ENCODE measurements at regions not wholly inside any gene's neighbourhood (a gene's known extent, or its start where the extent isn't known, plus 50 kb on each side); places are given as distances from the start of the nearest gene placed in this dataset.

DNA sequence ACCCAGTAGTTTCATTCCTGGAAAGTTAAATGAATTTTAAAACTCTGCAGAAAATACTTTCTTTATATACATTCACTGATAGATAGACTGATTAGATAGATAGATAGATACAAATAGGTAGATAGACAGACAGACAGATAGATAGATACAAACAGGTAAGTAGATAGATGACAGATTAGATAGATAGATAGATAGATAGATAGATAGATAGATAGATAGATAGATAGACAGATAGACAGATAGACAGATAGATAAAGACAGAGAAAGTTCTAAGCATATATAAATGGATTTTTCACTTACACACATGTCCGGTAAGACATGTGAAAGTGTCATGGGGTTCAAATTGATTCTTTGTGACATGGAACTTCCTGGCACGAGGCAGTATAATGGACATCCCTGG, 349.7 kb downstream of the CDK5RAP2 start:
- no peak overlapping the region for H3K4me3 ChIP-seq (ENCODE audit: low read depth, low read length)
- TF ChIP-seq, protein P1, sequence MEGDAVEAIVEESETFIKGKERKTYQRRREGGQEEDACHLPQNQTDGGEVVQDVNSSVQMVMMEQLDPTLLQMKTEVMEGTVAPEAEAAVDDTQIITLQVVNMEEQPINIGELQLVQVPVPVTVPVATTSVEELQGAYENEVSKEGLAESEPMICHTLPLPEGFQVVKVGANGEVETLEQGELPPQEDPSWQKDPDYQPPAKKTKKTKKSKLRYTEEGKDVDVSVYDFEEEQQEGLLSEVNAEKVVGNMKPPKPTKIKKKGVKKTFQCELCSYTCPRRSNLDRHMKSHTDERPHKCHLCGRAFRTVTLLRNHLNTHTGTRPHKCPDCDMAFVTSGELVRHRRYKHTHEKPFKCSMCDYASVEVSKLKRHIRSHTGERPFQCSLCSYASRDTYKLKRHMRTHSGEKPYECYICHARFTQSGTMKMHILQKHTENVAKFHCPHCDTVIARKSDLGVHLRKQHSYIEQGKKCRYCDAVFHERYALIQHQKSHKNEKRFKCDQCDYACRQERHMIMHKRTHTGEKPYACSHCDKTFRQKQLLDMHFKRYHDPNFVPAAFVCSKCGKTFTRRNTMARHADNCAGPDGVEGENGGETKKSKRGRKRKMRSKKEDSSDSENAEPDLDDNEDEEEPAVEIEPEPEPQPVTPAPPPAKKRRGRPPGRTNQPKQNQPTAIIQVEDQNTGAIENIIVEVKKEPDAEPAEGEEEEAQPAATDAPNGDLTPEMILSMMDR (IDR thresholded peaks at IDR 0.05; ENCODE audit: insufficient read depth, low read length, missing control alignments) = no peak
- ChIA-PET CTCF (no interaction called here), POLR2A (no interaction called here)
- DNase-seq (ENCODE audit: low read depth, low spot score) = no peak

DNA sequence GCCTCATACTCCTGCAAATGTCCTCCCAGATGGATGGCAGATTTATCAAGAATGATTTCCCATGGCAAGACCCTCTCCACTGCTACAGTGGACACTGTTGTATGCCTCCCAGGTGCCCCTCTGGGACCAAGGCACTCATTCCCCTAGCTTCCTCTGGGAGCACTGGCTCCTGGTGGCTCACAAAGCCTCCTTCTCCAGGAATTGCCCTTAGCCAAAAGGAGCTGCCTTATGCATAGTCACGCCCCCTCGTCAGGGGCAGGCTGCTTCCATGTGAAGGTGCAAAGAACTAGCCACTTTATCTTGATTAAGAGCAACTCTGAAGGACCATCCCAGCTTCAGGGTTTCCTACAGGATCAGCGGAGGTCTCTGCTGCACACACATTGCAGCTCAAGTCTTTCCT, 358.1 kb downstream of the CDK5RAP2 start:
- ChIA-PET CTCF (no interaction called here), POLR2A (no interaction called here)
- H3K4me3 ChIP-seq (ENCODE audit: low read depth, low read length) = no peak overlapping the region
- TF ChIP-seq, protein P1 (IDR thresholded peaks at IDR 0.05; ENCODE audit: insufficient read depth, low read length, missing control alignments) = no peak
- DNase-seq (ENCODE audit: low read depth, low spot score) = no peak

DNA sequence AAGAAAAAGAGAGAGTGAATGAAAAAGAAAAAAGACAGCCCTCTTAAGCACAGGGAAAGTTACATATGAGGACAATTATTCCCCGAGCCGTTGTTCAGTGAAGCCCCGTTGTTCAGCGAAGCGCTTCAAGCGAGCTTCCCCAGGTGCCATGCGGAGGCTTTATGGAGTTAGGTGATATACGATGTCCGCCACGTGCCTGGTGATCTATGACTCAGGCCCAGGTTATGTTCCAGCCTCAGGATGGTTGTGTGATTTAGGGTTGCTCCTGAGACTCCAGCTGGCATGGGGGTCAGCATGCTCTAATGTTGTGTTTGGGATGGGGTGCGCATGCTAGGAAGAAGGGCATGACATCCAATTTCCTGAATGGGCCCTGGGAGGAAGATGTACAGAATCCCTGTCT, 365.6 kb downstream of the CDK5RAP2 start:
- H3K4me3 ChIP-seq (ENCODE audit: low read depth, low read length) = no peak overlapping the region
- ChIA-PET CTCF (no interaction called here), POLR2A (no interaction called here)
- DNase-seq (ENCODE audit: low read depth, low spot score) = no peak
- TF ChIP-seq, protein P1 (IDR thresholded peaks at IDR 0.05; ENCODE audit: insufficient read depth, low read length, missing control alignments) = no peak

DNA sequence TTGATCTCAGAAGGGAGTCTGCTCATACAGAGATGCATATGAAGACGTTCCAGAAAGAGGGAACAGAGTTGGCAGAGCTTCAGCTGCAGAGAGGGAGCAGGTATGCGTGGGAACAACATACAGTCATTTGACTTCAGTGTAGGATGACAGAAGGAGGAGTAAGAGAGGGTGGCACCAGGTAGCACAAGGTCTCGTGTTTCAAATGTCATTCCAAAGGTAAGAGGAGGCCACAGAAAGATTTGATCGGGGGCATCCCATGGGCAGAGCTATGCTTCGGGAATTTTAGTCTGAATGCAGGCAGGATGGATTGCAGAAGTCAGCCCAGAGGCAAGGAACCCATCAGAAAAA, 367.1 kb downstream of the CDK5RAP2 start:
- ChIA-PET CTCF (no interaction called here), POLR2A (no interaction called here)
- TF ChIP-seq, protein P1 (IDR thresholded peaks at IDR 0.05; ENCODE audit: insufficient read depth, low read length, missing control alignments) = no peak
- no peak overlapping the region for H3K4me3 ChIP-seq (ENCODE audit: low read depth, low read length)
- no peak for DNase-seq (ENCODE audit: low read depth, low spot score)

DNA sequence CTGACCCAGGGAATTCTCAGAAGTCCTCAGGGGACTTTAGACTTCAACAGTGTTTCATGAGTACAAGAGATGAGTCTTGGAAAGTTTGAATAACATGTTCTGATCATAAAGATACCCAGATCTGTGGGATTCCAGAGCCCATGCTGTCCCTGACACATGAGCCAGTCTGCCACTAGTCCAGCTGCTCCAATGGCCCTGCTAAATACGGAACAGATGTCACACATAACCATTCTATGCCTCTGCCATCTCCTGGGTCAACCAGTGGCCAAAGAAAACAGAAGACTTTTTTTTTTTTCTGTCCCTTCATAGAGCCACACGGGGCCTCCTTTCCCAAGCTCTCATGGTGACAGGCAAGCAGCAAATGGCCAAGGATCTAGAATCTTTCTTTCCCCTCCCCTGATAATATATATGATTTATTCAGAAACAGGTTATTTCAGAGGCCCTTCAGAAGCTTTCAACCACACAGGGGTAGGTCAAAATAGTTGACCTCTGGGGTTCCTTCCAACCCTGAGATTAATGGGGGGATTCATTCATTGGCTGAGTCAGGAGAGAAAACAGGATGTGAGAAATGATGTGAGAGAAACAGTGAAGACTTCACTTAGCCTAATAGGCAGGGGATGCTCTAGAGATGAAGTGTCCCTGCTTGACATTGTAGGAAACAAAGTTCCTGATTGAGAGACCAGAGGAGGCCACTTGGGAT, 367.7 kb downstream of the CDK5RAP2 start:
- ChIA-PET CTCF (no interaction called here), POLR2A (no interaction called here)
- H3K4me3 ChIP-seq (ENCODE audit: low read depth, low read length) = no peak overlapping the region
- TF ChIP-seq, protein P1 (IDR thresholded peaks at IDR 0.05; ENCODE audit: insufficient read depth, low read length, missing control alignments) = no peak
- no peak for DNase-seq (ENCODE audit: low read depth, low spot score)

DNA sequence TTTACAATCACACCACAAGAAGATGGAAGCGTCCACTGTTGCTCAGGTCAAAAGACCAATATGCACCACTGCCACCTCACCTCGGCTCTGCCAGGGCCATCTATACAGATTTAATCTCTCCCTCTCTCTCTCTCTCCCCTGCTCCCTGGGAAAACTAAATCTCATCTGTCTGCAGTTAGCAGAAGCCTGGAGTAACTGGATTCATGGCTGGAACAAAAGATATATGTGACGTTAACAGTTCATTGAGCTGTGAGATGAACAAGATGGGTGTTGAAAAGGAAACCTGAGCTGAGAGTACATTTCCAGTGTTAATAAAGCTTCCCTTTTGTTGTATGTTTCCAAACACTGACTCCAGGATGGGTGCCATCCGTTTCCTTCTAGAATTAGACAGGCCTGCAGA, 369.7 kb downstream of the CDK5RAP2 start:
- TF ChIP-seq, protein P1 (IDR thresholded peaks at IDR 0.05; ENCODE audit: insufficient read depth, low read length, missing control alignments) = no peak
- CTCF ChIA-PET = no interaction called here
- POLR2A ChIA-PET = no interaction called here
- no peak for DNase-seq (ENCODE audit: low read depth, low spot score)
- H3K4me3 ChIP-seq (ENCODE audit: low read depth, low read length) = no peak overlapping the region
